Breast epithelium (tissue), 3 donors: ENCODE measurements at regions not wholly inside any gene's neighbourhood (a gene's known extent, or its start where the extent isn't known, plus 50 kb on each side); places are given as distances from the start of the nearest gene placed in this dataset.

Source experiments
- POLR2A ChIP-seq: fragments of 450-650 bp; IDR thresholded peaks from one replicate; pipeline ENCODE4 v1.6.1; 2016; ENCODE audit warnings: antibody characterized with exemption, mild to moderate bottlenecking, moderate library complexity
- POLR2AphosphoS5 ChIP-seq, 3 donors: sonication (generic); formaldehyde crosslinking; IDR thresholded peaks; one replicate each; pipeline ENCODE4 v1.6.1; 2017; ENCODE audit warnings: antibody characterized with exemption in 3 of 3
- TF ChIP-seq, protein P1 (sequence below), 3 donors: fragments of 450-650 bp; IDR thresholded peaks; one replicate each; pipeline ENCODE4 v1.5.1; 2016 to 2017; ENCODE audit warnings: antibody characterized with exemption in 3 of 3, mild to moderate bottlenecking in 3 of 3, moderate library complexity in 3 of 3

DNA sequence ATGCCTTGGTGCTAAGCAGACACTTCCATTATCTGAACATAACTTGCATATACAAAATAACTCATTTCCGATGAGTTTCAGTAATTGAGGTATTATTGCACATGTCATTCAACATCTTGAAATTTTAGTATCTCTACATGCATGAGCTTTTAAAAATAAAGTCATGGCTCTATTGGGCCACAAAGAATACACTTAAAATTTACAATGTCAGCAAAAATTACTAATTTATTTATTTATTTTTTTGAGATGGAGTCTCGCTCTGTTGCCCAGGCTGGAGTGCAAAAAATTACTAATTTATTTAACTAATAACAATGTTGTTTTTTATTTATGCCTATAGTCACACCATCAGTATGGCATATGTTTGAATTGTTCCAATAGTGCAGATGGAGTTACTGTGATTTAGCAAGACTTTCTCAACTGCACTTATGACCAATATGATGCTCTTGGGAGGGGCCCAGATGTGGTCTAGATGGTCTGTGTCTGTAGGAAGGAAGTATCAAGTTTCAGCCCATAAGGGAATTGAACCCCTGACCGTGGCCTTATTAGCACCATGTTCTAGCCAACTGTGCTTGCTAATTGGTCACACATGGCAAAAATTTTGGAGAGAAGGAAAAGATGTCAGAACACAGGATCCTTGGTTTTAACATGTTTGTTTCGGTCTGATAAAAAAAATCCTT is 370.7 kb upstream of the TSHZ2 start:
- TF ChIP-seq, protein P1, sequence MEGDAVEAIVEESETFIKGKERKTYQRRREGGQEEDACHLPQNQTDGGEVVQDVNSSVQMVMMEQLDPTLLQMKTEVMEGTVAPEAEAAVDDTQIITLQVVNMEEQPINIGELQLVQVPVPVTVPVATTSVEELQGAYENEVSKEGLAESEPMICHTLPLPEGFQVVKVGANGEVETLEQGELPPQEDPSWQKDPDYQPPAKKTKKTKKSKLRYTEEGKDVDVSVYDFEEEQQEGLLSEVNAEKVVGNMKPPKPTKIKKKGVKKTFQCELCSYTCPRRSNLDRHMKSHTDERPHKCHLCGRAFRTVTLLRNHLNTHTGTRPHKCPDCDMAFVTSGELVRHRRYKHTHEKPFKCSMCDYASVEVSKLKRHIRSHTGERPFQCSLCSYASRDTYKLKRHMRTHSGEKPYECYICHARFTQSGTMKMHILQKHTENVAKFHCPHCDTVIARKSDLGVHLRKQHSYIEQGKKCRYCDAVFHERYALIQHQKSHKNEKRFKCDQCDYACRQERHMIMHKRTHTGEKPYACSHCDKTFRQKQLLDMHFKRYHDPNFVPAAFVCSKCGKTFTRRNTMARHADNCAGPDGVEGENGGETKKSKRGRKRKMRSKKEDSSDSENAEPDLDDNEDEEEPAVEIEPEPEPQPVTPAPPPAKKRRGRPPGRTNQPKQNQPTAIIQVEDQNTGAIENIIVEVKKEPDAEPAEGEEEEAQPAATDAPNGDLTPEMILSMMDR (IDR thresholded peaks at IDR 0.05), result no peak
- TF ChIP-seq POLR2A (no peak), POLR2AphosphoS5 (IDR thresholded peaks at IDR 0.05) (no peak)
